Epithelial cell of proximal tubule (primary cell): ENCODE measurements at regions not wholly inside any gene's neighbourhood (a gene's known extent, or its start where the extent isn't known, plus 50 kb on each side); places are given as distances from the start of the nearest gene placed in this dataset.
"Not testable (repeated sequence)": the region's sequence is repeated elsewhere in the genome, so short reads cannot be mapped to it uniquely, and the experiment has no call there.

ENCODE experiments used
- DNase-seq: peaks from one replicate; pipeline ENCODE4 v3.0.0-alpha.2; 2011; ENCODE audit warnings: low read depth
- H3K4me3 ChIP-seq: 2 replicates; pipeline ENCODE4 v1.5.1; 2011; ENCODE audit warnings: low read depth, mild to moderate bottlenecking, low read length
- CTCF ChIP-seq: conservative IDR thresholded peaks from 2 replicates; pipeline ENCODE4 v1.5.1; 2012; ENCODE audit warnings: low read depth, mild to moderate bottlenecking, low read length

GRCh38 chr11:69951821-69952220, 126.3 kb upstream of the ANO1 start:
- no peak for TF ChIP-seq CTCF
- no peak for DNase-seq
- H3K4me3 ChIP-seq: no peak overlapping the region

- H3K4me3 ChIP-seq, DNase-seq: not testable (repeated sequence)
These were observed 125.7 kb upstream of the ANO1 start for GRCh38 chr11:69952229-69952975.

- no peak for DNase-seq
- no peak overlapping the region for H3K4me3 ChIP-seq
- TF ChIP-seq CTCF: no peak
These were observed 124.8 kb upstream of the ANO1 start for GRCh38 chr11:69953356-69953755.

GRCh38 chr11:69954756-69955155, 123.4 kb upstream of the ANO1 start:
- DNase-seq: no peak
- TF ChIP-seq CTCF: no peak
- H3K4me3 ChIP-seq: no peak overlapping the region

GRCh38 chr11:69956669-69957190, 121.4 kb upstream of the ANO1 start:
- no peak for DNase-seq
- H3K4me3 ChIP-seq: no peak overlapping the region
- no peak for TF ChIP-seq CTCF

- no peak for DNase-seq
- H3K4me3 ChIP-seq: no peak overlapping the region
- no peak for TF ChIP-seq CTCF
These were observed 120.3 kb upstream of the ANO1 start for GRCh38 chr11:69957849-69958248.

GRCh38 chr11:69958308-69958707, 119.8 kb upstream of the ANO1 start:
- no peak for TF ChIP-seq CTCF
- H3K4me3 ChIP-seq: no peak overlapping the region
- no peak for DNase-seq
